ENCODE measurements at regions not wholly inside any gene's neighbourhood (a gene's known extent, or its start where the extent isn't known, plus 50 kb on each side); places are given as distances from the start of the nearest gene placed in this dataset.

DNA sequence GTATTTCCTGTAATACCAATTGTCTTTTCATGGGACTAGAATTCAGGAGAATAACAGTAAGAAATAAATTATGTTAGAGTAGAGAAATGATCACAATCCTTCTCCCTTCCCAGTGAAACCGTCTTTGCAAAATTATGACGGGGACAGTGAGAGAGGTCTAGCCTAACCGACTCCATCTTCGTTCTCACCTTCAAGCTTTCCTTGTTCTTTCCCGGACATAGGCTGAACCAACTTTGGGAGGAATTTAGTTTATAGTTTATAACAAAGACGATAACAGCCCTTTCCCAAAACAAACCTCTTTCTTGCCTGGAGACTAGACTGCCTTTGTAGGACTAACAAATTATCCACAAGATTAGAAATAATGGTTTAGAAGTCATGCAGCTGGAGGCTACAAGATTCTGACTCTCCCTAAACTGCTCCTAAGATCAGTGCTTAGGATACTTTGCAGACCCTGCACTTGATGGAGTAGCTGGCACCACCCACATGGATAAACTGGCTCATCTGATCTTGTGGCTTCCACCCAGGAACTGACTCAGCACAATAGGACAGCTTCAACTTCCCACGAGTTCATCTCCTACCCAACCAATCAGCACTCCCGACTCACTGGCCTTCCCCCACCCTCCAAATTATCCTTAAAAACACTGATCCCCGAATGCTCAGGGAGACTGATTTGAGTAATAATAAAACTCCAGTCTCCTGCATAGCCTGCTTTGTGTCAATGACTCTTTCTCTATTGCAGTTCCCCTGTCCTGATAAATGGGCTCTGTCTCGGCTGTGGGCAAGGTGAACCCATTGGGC is 521.2 kb upstream of the TBX3 start (continued):
- TF ChIP-seq, protein P1, sequence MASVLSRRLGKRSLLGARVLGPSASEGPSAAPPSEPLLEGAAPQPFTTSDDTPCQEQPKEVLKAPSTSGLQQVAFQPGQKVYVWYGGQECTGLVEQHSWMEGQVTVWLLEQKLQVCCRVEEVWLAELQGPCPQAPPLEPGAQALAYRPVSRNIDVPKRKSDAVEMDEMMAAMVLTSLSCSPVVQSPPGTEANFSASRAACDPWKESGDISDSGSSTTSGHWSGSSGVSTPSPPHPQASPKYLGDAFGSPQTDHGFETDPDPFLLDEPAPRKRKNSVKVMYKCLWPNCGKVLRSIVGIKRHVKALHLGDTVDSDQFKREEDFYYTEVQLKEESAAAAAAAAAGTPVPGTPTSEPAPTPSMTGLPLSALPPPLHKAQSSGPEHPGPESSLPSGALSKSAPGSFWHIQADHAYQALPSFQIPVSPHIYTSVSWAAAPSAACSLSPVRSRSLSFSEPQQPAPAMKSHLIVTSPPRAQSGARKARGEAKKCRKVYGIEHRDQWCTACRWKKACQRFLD (CRISPR knock-in tag; IDR thresholded peaks at IDR 0.05) = peak; percentile 89
- TF ChIP-seq TAF9B (IDR thresholded peaks at IDR 0.05; ENCODE audit: partially characterized antibody) (no peak), FOSL1 (tag; conservative IDR thresholded peaks at IDR 0.05) (peak; percentile 45; the same call in 1 of the 2 replicates), NFE2 (IDR thresholded peaks at IDR 0.05; ENCODE audit: low read depth) (peak; percentile 89), ZNF589 (CRISPR knock-in tag; IDR thresholded peaks at IDR 0.05; ENCODE audit: low read depth) (peak; percentile 81; the same call in 1 of the 2 replicates), ZNF253 (CRISPR knock-in tag; conservative IDR thresholded peaks at IDR 0.05) (0 out of 2 replicates have a peak, but pooled peaks have one; percentile 21), MYC (IDR thresholded peaks at IDR 0.05; ENCODE audit: low read depth, low read length) (no peak), MYC (CRISPR knock-in tag; IDR thresholded peaks at IDR 0.05; ENCODE audit: borderline replicate concordance, low read depth) (no peak), ZNF41 (CRISPR knock-in tag; conservative IDR thresholded peaks at IDR 0.05) (0 out of 2 replicates have a peak, but pooled peaks have one; percentile 31), DACH1 (IDR thresholded peaks at IDR 0.05; ENCODE audit: partially characterized antibody) (no peak), NELFE (IDR thresholded peaks at IDR 0.05; ENCODE audit: insufficient read depth, insufficient read length) (no peak), ZNF121 (CRISPR knock-in tag; conservative IDR thresholded peaks at IDR 0.05) (no peak), C11orf30 (IDR thresholded peaks at IDR 0.05; ENCODE audit: low read depth) (peak; percentile 97), ZNF282 (CRISPR knock-in tag; IDR thresholded peaks at IDR 0.05) (no peak), MAFF (IDR thresholded peaks at IDR 0.05; ENCODE audit: low read length) (peak; percentile 89), GABPA (tag; conservative IDR thresholded peaks at IDR 0.05; ENCODE audit: low read depth) (peak; percentile 37; the same call in 1 of the 2 replicates), EZH2 (IDR thresholded peaks at IDR 0.05; ENCODE audit: borderline replicate concordance, low read depth, low read length) (no peak), ZNF274 (IDR thresholded peaks at IDR 0.05; ENCODE audit: borderline replicate concordance, low read depth, low read length) (no peak), GTF2F1 (IDR thresholded peaks at IDR 0.05; ENCODE audit: low read depth, low read length) (no peak), ZNF175 (CRISPR knock-in tag; IDR thresholded peaks at IDR 0.05; ENCODE audit: low read depth) (peak; percentile 85), NCOA6 (IDR thresholded peaks at IDR 0.05) (no peak), ZNF174 (CRISPR knock-in tag; IDR thresholded peaks at IDR 0.05) (0 out of 2 replicates have a peak, but pooled peaks have one; percentile 36), PCBP1 (IDR thresholded peaks at IDR 0.05; ENCODE audit: low read depth, low read length, poor library complexity, severe bottlenecking) (no peak), ZNF3 (CRISPR knock-in tag; IDR thresholded peaks at IDR 0.05) (no peak), BACH1 (tag; IDR thresholded peaks at IDR 0.05) (peak; percentile 93)
- TF ChIP-seq, protein P2, sequence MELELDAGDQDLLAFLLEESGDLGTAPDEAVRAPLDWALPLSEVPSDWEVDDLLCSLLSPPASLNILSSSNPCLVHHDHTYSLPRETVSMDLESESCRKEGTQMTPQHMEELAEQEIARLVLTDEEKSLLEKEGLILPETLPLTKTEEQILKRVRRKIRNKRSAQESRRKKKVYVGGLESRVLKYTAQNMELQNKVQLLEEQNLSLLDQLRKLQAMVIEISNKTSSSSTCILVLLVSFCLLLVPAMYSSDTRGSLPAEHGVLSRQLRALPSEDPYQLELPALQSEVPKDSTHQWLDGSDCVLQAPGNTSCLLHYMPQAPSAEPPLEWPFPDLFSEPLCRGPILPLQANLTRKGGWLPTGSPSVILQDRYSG (tag; conservative IDR thresholded peaks at IDR 0.05; ENCODE audit: low read depth) = peak; percentile 58; the same call in 1 of the 2 replicates
- TF ChIP-seq, protein P3, sequence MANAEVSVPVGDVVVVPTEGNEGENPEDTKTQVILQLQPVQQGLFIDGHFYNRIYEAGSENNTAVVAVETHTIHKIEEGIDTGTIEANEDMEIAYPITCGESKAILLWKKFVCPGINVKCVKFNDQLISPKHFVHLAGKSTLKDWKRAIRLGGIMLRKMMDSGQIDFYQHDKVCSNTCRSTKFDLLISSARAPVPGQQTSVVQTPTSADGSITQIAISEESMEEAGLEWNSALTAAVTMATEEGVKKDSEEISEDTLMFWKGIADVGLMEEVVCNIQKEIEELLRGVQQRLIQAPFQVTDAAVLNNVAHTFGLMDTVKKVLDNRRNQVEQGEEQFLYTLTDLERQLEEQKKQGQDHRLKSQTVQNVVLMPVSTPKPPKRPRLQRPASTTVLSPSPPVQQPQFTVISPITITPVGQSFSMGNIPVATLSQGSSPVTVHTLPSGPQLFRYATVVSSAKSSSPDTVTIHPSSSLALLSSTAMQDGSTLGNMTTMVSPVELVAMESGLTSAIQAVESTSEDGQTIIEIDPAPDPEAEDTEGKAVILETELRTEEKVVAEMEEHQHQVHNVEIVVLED (CRISPR knock-in tag; IDR thresholded peaks at IDR 0.05) = peak; percentile 52

Measured in K562 (cell line).